ENCODE measurements at regions not wholly inside any gene's neighbourhood (a gene's known extent, or its start where the extent isn't known, plus 50 kb on each side); places are given as distances from the start of the nearest gene placed in this dataset.

DNA sequence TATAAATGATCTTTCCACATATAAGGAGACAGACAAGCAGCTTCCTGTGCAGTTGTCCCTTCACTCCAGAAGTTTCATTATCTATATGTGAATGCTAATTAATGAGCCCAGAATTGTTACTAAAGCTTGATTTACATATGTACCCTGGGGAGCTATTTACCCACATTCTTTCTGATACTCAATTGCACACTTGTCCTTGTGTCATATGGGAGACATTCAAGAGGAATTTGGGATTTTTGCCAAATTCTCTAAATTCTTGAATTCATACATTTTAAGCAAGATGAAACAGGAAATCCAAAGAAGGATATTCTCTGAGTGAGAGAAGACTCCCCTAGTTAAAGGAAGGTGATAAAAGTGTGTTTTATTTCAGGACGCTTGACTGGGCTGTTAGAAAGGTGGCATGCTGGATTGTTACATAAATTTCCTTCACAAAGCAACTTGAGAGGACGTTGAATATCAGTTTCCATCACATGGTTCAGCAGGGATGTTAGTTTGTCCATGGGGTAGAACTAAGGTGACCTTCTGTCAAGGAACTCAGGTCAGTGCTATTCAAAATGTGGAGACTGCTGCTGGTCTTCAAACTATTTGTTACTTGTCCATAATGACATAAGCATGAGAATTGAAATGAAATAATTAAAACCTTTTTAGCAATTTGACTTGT lies 368.2 kb downstream of the IRS1 start:
- TF ChIP-seq EZH2 (IDR thresholded peaks at IDR 0.05; ENCODE audit: low read length, missing control alignments) = no peak
- TF ChIP-seq CTCF (conservative IDR thresholded peaks at IDR 0.05 in 1 of 2, IDR thresholded peaks at IDR 0.05 in 1 of 2; ENCODE audit: low read depth in 1 of 2, low read length in 2 of 2) = no peak
